Endothelial cell of hepatic sinusoid (primary cell): ENCODE measurements at regions not wholly inside any gene's neighbourhood (a gene's known extent, or its start where the extent isn't known, plus 50 kb on each side); places are given as distances from the start of the nearest gene placed in this dataset.
"Not testable (repeated sequence)": the region's sequence is repeated elsewhere in the genome, so short reads cannot be mapped to it uniquely, and the experiment has no call there.

ENCODE experiments used
- in situ Hi-C: cut with HindIII; loops from 2 replicates; pipeline ENCODE4 v1.10.0; 2017; ENCODE audit warnings: low sequenced_read_pairs

- in situ Hi-C loops = no loop called here
Measured at GRCh38 chr16:9661336-9662017, 520.8 kb downstream of the GRIN2A start.

GRCh38 chr16:9663588-9663987 is 518.6 kb downstream of the GRIN2A start:
- in situ Hi-C loops = no loop called here

- in situ Hi-C loops = no loop called here
Measured at GRCh38 chr16:9665851-9666271, 516.4 kb downstream of the GRIN2A start.

- in situ Hi-C loops = no loop called here
Measured at GRCh38 chr16:9666834-9667480, 515.3 kb downstream of the GRIN2A start.

- in situ Hi-C loops = no loop called here
Measured at GRCh38 chr16:9670033-9670432, 512.2 kb downstream of the GRIN2A start.

- in situ Hi-C loops = not testable (repeated sequence)
Measured at GRCh38 chr16:9670616-9671015, 511.6 kb downstream of the GRIN2A start.

- in situ Hi-C loops = not testable (repeated sequence)
Measured at GRCh38 chr16:9676560-9677300, 505.5 kb downstream of the GRIN2A start.

- in situ Hi-C loops = no loop called here
Measured at GRCh38 chr16:9677301-9677653, 505.0 kb downstream of the GRIN2A start.

GRCh38 chr16:9679213-9679767 is 502.9 kb downstream of the GRIN2A start:
- in situ Hi-C loops = no loop called here

- in situ Hi-C loops = no loop called here
Measured at GRCh38 chr16:9680019-9680655, 502.1 kb downstream of the GRIN2A start.

- in situ Hi-C loops = no loop called here
Measured at GRCh38 chr16:9680968-9681367, 501.3 kb downstream of the GRIN2A start.

GRCh38 chr16:9681508-9681907 is 500.7 kb downstream of the GRIN2A start:
- in situ Hi-C loops = no loop called here

- in situ Hi-C loops = no loop called here
Measured at GRCh38 chr16:9682320-9682719, 499.9 kb downstream of the GRIN2A start.

- in situ Hi-C loops = no loop called here
Measured at GRCh38 chr16:9683677-9684076, 498.6 kb downstream of the GRIN2A start.

- in situ Hi-C loops = no loop called here
Measured at GRCh38 chr16:9687737-9688319, 494.4 kb downstream of the GRIN2A start.

- in situ Hi-C loops = no loop called here
Measured at GRCh38 chr16:9689597-9689996, 492.6 kb downstream of the GRIN2A start.

GRCh38 chr16:9695152-9695551 is 487.1 kb downstream of the GRIN2A start:
- in situ Hi-C loops = no loop called here
